Endothelial cell (in vitro differentiated cells): ENCODE measurements at regions not wholly inside any gene's neighbourhood (a gene's known extent, or its start where the extent isn't known, plus 50 kb on each side); places are given as distances from the start of the nearest gene placed in this dataset.

Experiments used
- DNase-seq: peaks from one replicate; pipeline ENCODE4 v3.0.0; 2021; ENCODE audit warnings: low spot score
- H3K27ac Mint-ChIP-seq: one replicate; pipeline ENCODE4 v1.8.0; 2021; ENCODE audit warnings: mixed read lengths, inconsistent platforms; ENCODE audit not compliant: unreplicated experiment
- H3K27me3 Mint-ChIP-seq: one replicate; pipeline ENCODE4 v1.8.0; 2021; ENCODE audit warnings: mild to moderate bottlenecking, moderate library complexity, mixed read lengths, inconsistent platforms; ENCODE audit not compliant: unreplicated experiment
- H3K36me3 Mint-ChIP-seq: one replicate; pipeline ENCODE4 v1.8.0; 2021; ENCODE audit warnings: mild to moderate bottlenecking, low read depth, mixed read lengths, inconsistent platforms; ENCODE audit not compliant: unreplicated experiment
- H3K4me1 Mint-ChIP-seq: one replicate; pipeline ENCODE4 v1.8.0; 2021; ENCODE audit warnings: mild to moderate bottlenecking, mixed read lengths, inconsistent platforms; ENCODE audit not compliant: unreplicated experiment
- H3K4me3 Mint-ChIP-seq: one replicate; pipeline ENCODE4 v1.8.0; 2021; ENCODE audit warnings: mild to moderate bottlenecking, mixed read lengths, inconsistent platforms; ENCODE audit not compliant: unreplicated experiment
- H3K9me3 Mint-ChIP-seq: one replicate; pipeline ENCODE4 v1.8.0; 2021; ENCODE audit warnings: mixed read lengths, inconsistent platforms; ENCODE audit not compliant: unreplicated experiment
- TF ChIP-seq, protein P1 (sequence below): fragments of 200-600 bp; sonication (generic); IDR thresholded peaks from one replicate; pipeline ENCODE4 v1.5.0; 2021; ENCODE audit warnings: antibody characterized with exemption; ENCODE audit not compliant: unreplicated experiment

GRCh38 chr3:34969513-34969912 is 669.8 kb upstream of the ARPP21 start:
- Mint-ChIP-seq H3K27ac (no peak overlapping the region), H3K4me3 (no peak overlapping the region), H3K9me3 (no peaks in the 10 kb centered on the region), H3K36me3 (no peaks in the 10 kb centered on the region), H3K27me3 (no peaks in the 10 kb centered on the region), H3K4me1 (no peaks in the 10 kb centered on the region)
- DNase-seq: no peak
- TF ChIP-seq, protein P1, sequence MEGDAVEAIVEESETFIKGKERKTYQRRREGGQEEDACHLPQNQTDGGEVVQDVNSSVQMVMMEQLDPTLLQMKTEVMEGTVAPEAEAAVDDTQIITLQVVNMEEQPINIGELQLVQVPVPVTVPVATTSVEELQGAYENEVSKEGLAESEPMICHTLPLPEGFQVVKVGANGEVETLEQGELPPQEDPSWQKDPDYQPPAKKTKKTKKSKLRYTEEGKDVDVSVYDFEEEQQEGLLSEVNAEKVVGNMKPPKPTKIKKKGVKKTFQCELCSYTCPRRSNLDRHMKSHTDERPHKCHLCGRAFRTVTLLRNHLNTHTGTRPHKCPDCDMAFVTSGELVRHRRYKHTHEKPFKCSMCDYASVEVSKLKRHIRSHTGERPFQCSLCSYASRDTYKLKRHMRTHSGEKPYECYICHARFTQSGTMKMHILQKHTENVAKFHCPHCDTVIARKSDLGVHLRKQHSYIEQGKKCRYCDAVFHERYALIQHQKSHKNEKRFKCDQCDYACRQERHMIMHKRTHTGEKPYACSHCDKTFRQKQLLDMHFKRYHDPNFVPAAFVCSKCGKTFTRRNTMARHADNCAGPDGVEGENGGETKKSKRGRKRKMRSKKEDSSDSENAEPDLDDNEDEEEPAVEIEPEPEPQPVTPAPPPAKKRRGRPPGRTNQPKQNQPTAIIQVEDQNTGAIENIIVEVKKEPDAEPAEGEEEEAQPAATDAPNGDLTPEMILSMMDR: no peak

DNA sequence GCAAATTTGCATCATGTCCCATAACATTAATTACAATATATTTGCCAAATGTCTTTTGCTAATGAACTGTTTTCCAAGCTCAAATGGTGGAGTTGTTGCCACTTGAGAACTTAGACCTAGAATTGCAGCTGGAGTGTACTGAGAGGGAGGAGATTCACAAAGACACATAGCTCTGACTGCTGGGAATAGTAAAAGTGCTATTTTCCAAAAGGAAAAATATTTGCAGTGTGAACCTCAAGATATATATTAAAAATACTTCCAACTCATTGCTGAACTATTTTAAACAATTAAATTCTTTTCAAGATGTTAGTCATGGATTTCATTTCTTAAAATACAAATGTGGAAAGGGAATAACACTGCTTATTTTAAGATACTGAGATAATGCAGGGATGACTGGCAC is 666.8 kb upstream of the ARPP21 start:
- no peak for DNase-seq
- H3K36me3 Mint-ChIP-seq: no peaks in the 10 kb centered on the region
- no peaks in the 10 kb centered on the region for H3K9me3 Mint-ChIP-seq
- H3K27ac Mint-ChIP-seq: no peak overlapping the region
- no peak overlapping the region for H3K4me3 Mint-ChIP-seq
- no peaks in the 10 kb centered on the region for H3K27me3 Mint-ChIP-seq
- no peaks in the 10 kb centered on the region for H3K4me1 Mint-ChIP-seq
- TF ChIP-seq, protein P1: no peak

DNA sequence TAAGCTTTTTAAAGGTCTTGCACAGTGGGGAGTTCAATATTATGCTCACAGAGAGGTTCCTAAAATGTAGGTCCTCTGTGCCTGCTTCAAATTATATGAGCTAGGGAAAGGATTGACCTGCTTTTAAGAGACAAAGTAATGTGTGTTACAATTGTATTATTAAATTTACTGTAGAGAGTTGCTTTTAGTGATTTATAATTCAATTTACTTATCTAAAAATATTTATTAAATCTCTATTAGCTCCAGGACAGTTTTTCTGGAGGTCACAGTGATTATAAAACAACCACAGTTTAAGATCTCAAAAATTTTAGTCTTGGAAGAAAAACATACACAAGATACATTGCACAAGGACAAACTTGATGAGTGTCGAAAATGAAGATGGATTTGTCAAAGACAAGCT is 665.7 kb upstream of the ARPP21 start:
- TF ChIP-seq, protein P1: no peak
- Mint-ChIP-seq H3K27ac (no peak overlapping the region), H3K36me3 (no peaks in the 10 kb centered on the region), H3K9me3 (no peaks in the 10 kb centered on the region), H3K27me3 (no peaks in the 10 kb centered on the region), H3K4me3 (no peak overlapping the region), H3K4me1 (no peaks in the 10 kb centered on the region)
- DNase-seq: no peak

DNA sequence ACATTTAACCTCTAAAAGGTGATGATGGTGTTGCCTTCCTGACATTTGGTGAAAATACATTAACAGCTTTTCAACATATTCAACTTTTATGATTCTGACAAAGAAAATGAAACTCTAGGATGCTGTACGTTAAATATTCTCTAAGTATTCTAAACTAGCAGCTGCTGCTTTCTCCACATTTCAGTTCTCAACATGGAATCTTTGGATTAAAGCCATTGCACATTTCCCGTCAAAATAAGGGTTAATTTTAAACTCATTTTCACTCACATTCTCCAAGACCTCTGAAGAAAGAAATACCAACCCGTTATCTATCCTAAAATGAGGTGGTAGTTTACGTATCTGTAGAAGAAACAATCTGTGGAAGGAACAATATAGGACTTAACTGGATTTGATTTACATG is 655.7 kb upstream of the ARPP21 start:
- no peak for DNase-seq
- Mint-ChIP-seq H3K27me3 (no peaks in the 10 kb centered on the region), H3K4me3 (no peak overlapping the region), H3K9me3 (no peaks in the 10 kb centered on the region), H3K4me1 (no peaks in the 10 kb centered on the region), H3K36me3 (no peaks in the 10 kb centered on the region), H3K27ac (no peak overlapping the region)
- TF ChIP-seq, protein P1: no peak

GRCh38 chr3:34988296-34988695 is 651.0 kb upstream of the ARPP21 start:
- no peak overlapping the region for H3K27ac Mint-ChIP-seq
- H3K9me3 Mint-ChIP-seq: no peaks in the 10 kb centered on the region
- DNase-seq: no peak
- H3K36me3 Mint-ChIP-seq: no peaks in the 10 kb centered on the region
- H3K27me3 Mint-ChIP-seq: no peaks in the 10 kb centered on the region
- no peaks in the 10 kb centered on the region for H3K4me1 Mint-ChIP-seq
- H3K4me3 Mint-ChIP-seq: no peak overlapping the region
- TF ChIP-seq, protein P1: no peak
